ENCODE measurements at regions not wholly inside any gene's neighbourhood (a gene's known extent, or its start where the extent isn't known, plus 50 kb on each side); places are given as distances from the start of the nearest gene placed in this dataset.

GRCh38 chr5:145223582-145223981, 611.6 kb downstream of the PRELID2 start:
- TF ChIP-seq CTCF (IDR thresholded peaks at IDR 0.05; ENCODE audit: low read length) (no peak), EZH2 (IDR thresholded peaks at IDR 0.05; ENCODE audit: borderline replicate concordance, low read length) (no peak)

Measured in OCI-LY1 (cell line).